Fibroblast of the aortic adventitia (primary cell): ENCODE measurements at regions not wholly inside any gene's neighbourhood (a gene's known extent, or its start where the extent isn't known, plus 50 kb on each side); places are given as distances from the start of the nearest gene placed in this dataset.
"Not testable (repeated sequence)": the region's sequence is repeated elsewhere in the genome, so short reads cannot be mapped to it uniquely, and the experiment has no call there.

Experiments
- DNase-seq: peaks from one replicate; pipeline ENCODE4 v3.0.0-alpha.2; 2010; ENCODE audit warnings: low read depth
- H3K4me3 ChIP-seq: 2 replicates; pipeline ENCODE4 v1.5.1; 2011; ENCODE audit warnings: low read depth, mild to moderate bottlenecking, control low read depth, low read length, moderate library complexity
- TF ChIP-seq, protein P1 (sequence below): IDR thresholded peaks from 2 replicates; pipeline ENCODE4 v1.5.1; 2011; ENCODE audit warnings: mild to moderate bottlenecking, low read length, control low read depth, inconsistent platforms; ENCODE audit not compliant: insufficient read depth

DNA sequence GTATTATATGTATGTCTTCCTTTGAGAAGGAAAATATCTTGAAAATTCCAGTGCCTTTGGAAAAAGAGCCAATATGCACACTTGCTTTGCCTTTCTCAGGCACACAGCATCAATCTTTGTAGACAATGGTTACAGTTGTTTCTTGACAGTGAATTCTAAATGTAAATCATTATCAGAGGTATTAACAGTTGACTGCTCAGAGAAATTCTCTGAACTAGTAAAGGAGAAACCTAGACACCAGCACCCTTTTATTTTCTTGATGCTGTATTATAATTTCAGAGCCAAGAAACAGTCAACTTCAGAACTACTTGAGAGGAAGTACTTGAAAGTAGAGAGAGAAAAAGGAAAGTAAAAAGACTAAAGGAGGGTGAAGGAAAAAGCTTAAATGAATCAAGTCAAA lies 185.8 kb upstream of the SMIM30 start:
- TF ChIP-seq, protein P1, sequence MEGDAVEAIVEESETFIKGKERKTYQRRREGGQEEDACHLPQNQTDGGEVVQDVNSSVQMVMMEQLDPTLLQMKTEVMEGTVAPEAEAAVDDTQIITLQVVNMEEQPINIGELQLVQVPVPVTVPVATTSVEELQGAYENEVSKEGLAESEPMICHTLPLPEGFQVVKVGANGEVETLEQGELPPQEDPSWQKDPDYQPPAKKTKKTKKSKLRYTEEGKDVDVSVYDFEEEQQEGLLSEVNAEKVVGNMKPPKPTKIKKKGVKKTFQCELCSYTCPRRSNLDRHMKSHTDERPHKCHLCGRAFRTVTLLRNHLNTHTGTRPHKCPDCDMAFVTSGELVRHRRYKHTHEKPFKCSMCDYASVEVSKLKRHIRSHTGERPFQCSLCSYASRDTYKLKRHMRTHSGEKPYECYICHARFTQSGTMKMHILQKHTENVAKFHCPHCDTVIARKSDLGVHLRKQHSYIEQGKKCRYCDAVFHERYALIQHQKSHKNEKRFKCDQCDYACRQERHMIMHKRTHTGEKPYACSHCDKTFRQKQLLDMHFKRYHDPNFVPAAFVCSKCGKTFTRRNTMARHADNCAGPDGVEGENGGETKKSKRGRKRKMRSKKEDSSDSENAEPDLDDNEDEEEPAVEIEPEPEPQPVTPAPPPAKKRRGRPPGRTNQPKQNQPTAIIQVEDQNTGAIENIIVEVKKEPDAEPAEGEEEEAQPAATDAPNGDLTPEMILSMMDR, result no peak
- DNase-seq, result no peak
- no peak overlapping the region for H3K4me3 ChIP-seq

DNA sequence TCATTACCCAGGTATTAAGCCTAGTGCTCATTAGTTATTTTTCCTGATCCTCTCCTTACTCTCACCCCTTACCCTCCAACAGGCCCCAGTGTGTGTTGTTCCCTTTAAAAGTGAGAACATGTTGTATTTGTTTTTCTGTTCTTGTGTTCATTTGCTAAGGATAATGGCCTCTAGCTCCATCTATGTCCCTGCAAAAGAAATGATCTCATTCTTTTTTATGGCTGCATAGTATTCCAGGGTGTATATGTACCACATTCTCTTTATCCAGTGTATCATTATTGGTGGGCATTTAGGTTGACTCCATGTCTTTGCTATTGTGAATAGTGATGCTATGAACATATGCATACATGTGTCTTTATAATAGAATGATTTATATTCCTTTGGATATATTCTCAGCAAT lies 185.0 kb upstream of the SMIM30 start:
- not testable (repeated sequence) for H3K4me3 ChIP-seq

DNA sequence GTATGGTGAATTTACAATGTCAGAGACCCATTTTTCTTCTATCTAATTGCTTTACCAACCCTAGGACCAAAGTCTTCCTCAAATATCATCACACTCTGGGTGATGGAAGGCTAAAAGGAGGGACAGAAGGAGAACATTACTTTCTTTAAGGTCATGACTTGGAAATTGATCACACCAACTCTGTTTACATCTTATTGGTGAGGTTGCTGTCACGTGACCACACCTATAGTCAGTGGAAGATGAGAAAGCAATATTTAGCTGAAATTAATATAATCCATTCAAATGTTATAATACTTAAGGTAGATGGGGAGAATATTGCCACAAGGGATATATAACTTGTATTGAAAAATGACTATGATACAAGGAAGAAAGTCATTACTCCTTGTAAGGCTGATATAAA lies 183.6 kb upstream of the SMIM30 start:
- TF ChIP-seq, protein P1, result no peak
- DNase-seq, result no peak
- H3K4me3 ChIP-seq, result no peak overlapping the region

More for the DNA sequence above, 185.0 kb upstream of the SMIM30 start:
- not testable (repeated sequence) for DNase-seq

DNA sequence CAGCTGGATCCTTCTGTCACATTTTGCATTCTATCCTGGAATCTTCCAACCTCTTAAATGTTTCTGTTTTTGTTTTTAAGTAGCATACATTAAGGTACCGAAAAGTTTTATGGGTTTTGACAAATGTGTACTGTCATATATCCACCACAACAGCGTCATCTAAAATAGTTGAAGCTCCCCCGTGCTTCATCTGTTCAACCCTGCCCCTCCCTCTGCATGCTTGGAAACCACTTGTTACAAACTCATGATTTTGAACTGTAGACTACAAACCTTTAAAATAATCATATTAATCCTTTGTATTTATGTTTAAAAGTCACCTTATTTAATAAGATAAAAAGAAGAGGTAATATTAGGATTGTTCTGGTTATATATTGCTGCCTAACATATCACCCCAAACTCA lies 182.8 kb upstream of the SMIM30 start:
- TF ChIP-seq, protein P1, result no peak
- no peak overlapping the region for H3K4me3 ChIP-seq

DNA sequence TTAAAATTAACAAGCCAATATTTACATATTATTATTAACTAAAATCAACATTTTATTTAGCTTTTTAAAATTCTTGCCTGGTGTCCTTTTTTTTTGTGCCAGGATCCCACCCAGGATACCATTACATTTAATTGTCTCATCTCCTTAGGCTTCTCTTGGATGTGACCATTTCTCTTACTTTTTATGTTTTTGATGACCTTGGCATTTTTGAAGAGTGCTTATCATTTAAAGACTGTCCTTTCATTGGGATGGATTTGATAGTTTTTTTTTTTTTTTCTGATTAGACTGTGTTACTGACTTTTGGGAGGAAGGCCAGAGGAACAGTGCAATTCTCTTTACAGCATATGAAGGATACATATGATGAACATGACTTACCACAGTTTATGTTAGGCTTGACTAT lies 181.4 kb upstream of the SMIM30 start:
- no peak for DNase-seq
- TF ChIP-seq, protein P1, result no peak
- no peak overlapping the region for H3K4me3 ChIP-seq

More for the DNA sequence above, 182.8 kb upstream of the SMIM30 start:
- no peak for DNase-seq

DNA sequence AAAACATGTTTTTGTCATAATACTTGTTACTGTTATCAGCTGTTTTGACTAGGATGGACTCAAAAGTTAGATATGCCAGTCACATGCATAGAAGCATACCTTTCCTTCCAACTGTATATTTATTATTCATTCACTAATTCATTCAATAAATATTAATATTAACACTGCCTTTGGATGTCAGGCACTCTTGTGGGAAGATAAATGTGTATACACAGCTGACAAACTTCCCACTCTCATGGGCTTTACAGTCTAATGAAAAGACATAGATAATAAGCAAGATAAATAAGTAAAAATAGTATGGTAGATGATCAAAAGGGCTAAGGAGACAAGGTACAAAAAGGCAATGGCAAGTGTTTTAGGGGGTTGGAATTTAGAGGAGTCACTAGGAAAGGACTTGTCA lies 180.1 kb upstream of the SMIM30 start:
- H3K4me3 ChIP-seq, result no peak overlapping the region
- TF ChIP-seq, protein P1, result no peak
- no peak for DNase-seq

DNA sequence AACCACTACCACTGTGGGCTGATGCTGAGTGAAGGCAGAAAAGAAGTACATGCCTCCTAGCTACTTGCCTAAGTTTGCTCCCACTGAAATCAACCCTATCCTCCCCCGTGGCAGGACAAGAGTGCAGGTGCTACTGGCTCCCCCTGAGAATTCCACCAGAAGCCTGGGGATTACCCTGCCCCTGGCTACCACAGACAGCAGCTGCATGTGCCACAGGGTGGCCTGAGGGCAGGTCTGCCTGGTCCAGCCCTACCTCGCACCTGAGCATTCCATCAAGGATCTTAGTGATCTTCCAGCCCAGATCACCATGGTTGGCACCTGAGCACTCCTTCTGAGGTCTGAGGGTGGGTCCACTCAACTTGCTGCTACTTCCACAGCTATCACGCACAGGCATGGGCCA lies 176.4 kb upstream of the SMIM30 start:
- DNase-seq, result no peak
- TF ChIP-seq, protein P1, result no peak
- H3K4me3 ChIP-seq, result no peak overlapping the region

DNA sequence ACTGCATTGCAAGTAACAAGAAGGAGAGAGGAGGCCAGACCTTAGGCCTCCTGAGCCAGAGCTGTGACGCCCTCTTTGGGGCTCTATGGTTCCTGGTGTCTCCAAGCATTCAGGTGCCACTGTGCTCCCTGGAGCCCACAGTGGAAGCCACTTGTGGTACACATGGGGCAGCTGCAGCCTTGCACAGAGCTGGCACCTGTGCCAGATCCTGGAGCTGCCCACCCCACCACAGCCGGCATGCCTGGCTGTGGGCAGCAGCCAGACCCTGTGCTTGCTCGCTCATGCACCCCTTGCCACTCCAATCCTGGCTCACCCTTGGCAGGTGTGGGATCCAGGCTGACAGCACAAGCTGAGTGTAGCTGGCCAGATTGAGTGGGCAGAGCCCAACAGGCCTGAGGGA lies 173.8 kb upstream of the SMIM30 start:
- H3K4me3 ChIP-seq, result no peak overlapping the region
- DNase-seq, result no peak
- TF ChIP-seq, protein P1, result no peak
